NCI-H1436 (cell line): ENCODE measurements at regions not wholly inside any gene's neighbourhood (a gene's known extent, or its start where the extent isn't known, plus 50 kb on each side); places are given as distances from the start of the nearest gene placed in this dataset.

ENCODE experiments used
- DNase-seq: peaks from one replicate; lab custom pipeline; 2025; lab: John Stamatoyannopoulos, UW

DNA sequence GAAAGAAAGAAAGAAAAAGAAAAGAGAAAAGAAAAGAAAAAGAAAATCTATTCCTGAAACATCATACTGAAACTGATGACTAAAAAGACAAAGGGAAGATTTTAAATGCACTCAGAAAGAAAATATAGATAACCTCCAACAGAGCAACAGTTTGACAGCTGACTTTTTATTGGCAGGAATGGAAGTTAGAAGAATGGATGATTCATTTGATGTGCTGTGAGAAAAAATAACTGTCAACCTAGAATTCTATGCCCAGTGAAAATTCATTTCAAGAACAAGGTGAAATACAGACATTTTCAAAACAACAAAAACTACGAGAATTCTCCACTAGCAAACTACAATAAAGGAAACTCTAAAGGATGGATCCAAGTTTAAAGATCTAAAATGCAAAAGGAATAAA is 50.5 kb upstream of the HSPA12A start:
- no peak for DNase-seq

DNA sequence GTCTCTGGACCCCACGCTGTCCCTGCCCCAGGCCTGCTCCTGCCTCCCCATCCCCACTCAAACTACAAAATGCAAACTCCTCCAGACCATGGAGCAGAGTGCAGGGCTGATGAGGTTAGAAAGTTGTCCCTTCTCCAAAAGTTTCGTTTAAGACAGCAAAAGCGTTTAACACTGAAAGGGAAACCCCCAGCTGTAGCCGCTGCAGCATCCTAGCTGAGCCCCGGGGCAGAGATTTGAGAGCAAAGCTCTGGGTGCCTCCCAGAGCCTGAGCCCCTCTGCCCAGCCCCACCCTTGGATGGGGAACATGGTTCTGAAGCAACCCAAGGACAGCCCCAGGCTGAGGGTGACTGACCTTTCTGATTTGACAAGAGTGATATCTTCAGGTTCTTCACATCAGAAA is 52.8 kb upstream of the ENO4 start:
- DNase-seq = no peak

DNA sequence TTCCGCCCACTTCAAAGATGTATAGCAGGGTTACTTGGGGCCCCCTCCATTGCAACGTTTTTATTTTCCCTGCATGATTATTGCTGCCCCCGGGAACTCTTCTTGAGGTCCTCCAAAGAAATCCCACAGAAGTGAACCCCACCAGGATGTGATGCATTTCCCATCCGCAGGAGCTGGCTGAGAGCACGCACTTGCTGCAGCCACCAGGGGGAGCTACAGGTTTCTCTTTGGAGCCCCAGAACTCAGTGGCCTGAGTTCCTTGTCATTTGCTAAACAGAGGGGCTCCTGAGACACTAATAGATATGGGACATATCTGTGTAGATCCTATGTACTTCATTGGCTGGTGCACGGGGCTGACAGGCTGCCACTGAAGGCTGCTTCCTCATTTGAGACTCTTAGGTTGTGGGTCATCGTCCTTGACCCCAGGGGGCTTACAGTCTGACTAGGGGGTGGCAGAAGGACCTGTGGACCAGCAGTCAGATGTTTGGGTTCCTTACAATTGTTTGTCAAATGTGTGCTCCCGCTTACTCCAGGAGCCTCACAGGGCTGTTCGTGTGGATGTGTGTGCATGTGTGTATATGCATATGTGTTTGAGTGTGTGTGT is 52.3 kb upstream of the ENO4 start:
- DNase-seq = peak; percentile 83

DNA sequence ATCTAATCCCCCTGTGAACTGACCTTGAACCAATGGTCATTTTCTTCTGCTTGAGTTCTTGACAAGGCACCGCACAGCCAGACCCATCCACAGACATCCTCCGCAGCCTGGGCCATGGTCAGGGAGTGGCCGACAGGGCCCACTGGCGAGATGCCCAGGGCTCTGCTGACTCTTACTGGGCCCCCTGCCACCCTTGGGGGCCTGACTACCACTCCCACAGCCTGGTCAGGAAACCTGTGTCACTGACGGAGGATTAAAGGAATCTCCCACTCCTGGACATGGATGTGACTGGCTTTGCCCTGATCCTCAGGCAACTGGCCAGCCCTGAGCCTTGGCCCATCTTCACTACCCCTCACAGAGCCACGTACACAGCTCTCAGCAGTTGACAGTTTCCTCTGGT is 50.4 kb upstream of the ENO4 start:
- no peak for DNase-seq
